Esophagus squamous epithelium (tissue), 5 donors: ENCODE measurements at regions not wholly inside any gene's neighbourhood (a gene's known extent, or its start where the extent isn't known, plus 50 kb on each side); places are given as distances from the start of the nearest gene placed in this dataset.
"Not testable (repeated sequence)": the region's sequence is repeated elsewhere in the genome, so short reads cannot be mapped to it uniquely, and the experiment has no call there.

Source experiments
- DNase-seq: peaks from one replicate; lab custom pipeline; 2025; lab: John Stamatoyannopoulos, UW
- H3K27ac ChIP-seq, 4 donors: fragments of 200-600 bp; sonication (generic); one replicate each; pipeline ENCODE4 v1.5.1; 2016 to 2019; ENCODE audit warnings: mild to moderate bottlenecking in 1 of 4
- H3K27me3 ChIP-seq, 4 donors: fragments of 200-600 bp; sonication (generic); 1 replicate in 3 of 4; 2 replicates in 1 of 4; pipeline versions ENCODE4 v1.5.1 to v1.6.0; 2017 to 2021; ENCODE audit warnings: antibody characterized with exemption in 1 of 4
- H3K36me3 ChIP-seq, 3 donors: fragments of 200-600 bp; sonication (generic); one replicate each; pipeline ENCODE4 v1.5.1; 2016 to 2019
- H3K4me1 ChIP-seq, 3 donors: fragments of 200-600 bp; sonication (generic); one replicate each; pipeline ENCODE4 v1.5.1; 2017 to 2019
- H3K4me3 ChIP-seq, 4 donors: fragments of 200-600 bp; sonication (generic); 1 replicate in 3 of 4; 2 replicates in 1 of 4; pipeline ENCODE4 v1.5.1; 2016 to 2019; ENCODE audit warnings: mild to moderate bottlenecking in 2 of 4, moderate library complexity in 1 of 4
- H3K9me3 ChIP-seq, 3 donors: fragments of 200-600 bp; sonication (generic); one replicate each; pipeline ENCODE4 v1.5.1; 2016 to 2019
- CTCF ChIP-seq, 6 experiments: fragments of 450-650 bp in 4 of 6; fragments of 200-600 bp in 2 of 6; sonication (generic) in 2 of 6; IDR thresholded peaks; one replicate each; pipeline ENCODE4 v1.5.1; 2016 to 2019; ENCODE audit warnings: antibody characterized with exemption in 6 of 6, mild to moderate bottlenecking in 4 of 6, moderate library complexity in 4 of 6
- POLR2A ChIP-seq, 4 donors: fragments of 450-650 bp; IDR thresholded peaks; one replicate each; pipeline ENCODE4 v1.6.1; 2017; ENCODE audit warnings: antibody characterized with exemption in 4 of 4, mild to moderate bottlenecking in 4 of 4, moderate library complexity in 3 of 4
- WGBS, 2 donors: methylation state at CpG; one replicate each; pipeline ENCODE4 v1.1.5; 2018; 5-methylcytosine and 5-hydroxymethylcytosine counted together
- intact Hi-C: fragments of 100-400 bp; cut with DNase I; formaldehyde crosslinking; loops from one replicate; pipeline ENCODE4 v1.15.0; 2022
- donor health status: DM: yes; HTN: yes; CAD: no.

- Histone ChIP-seq H3K36me3 (no peaks in the 10 kb centered on the region), H3K9me3 (no peaks in the 10 kb centered on the region), H3K27me3 (no peaks in the 10 kb centered on the region), H3K4me3 (no peak overlapping the region), H3K27ac (no peak overlapping the region), H3K4me1 (no peaks in the 10 kb centered on the region)
- WGBS, 2 donors, result 59 to 70% methylated on average over 4 of the region's 4 CpGs
- DNase-seq, result no peak
- intact Hi-C loops, result no loop called here
- TF ChIP-seq CTCF (IDR thresholded peaks at IDR 0.05), result no peak
- no peak for TF ChIP-seq POLR2A (IDR thresholded peaks at IDR 0.05)
Measured at GRCh38 chr1:121443001-121443540, 258.3 kb downstream of the SRGAP2C start.

GRCh38 chr1:121444096-121444495 is 259.3 kb downstream of the SRGAP2C start:
- Histone ChIP-seq H3K27me3 (no peaks in the 10 kb centered on the region), H3K4me3 (no peak overlapping the region), H3K9me3 (no peaks in the 10 kb centered on the region), H3K36me3 (no peaks in the 10 kb centered on the region), H3K27ac (no peak overlapping the region), H3K4me1 (no peaks in the 10 kb centered on the region)
- intact Hi-C loops, result no loop called here
- DNase-seq, result no peak
- no peak for TF ChIP-seq POLR2A (IDR thresholded peaks at IDR 0.05)
- no peak for TF ChIP-seq CTCF (IDR thresholded peaks at IDR 0.05)

- no peak for TF ChIP-seq CTCF (IDR thresholded peaks at IDR 0.05)
- TF ChIP-seq POLR2A (IDR thresholded peaks at IDR 0.05), result no peak
- no peak overlapping the region for H3K27ac ChIP-seq
- no peaks in the 10 kb centered on the region for H3K27me3 ChIP-seq
- H3K9me3 ChIP-seq, result no peaks in the 10 kb centered on the region
- no peak overlapping the region for H3K4me3 ChIP-seq
- intact Hi-C loops, result no loop called here
- H3K4me1 ChIP-seq, result no peaks in the 10 kb centered on the region
- no peaks in the 10 kb centered on the region for H3K36me3 ChIP-seq
- DNase-seq, result no peak
Measured at GRCh38 chr1:121445679-121446078, 260.9 kb downstream of the SRGAP2C start.

- H3K9me3 ChIP-seq, H3K4me3 ChIP-seq, H3K4me1 ChIP-seq, H3K36me3 ChIP-seq, H3K27ac ChIP-seq, intact Hi-C loops, H3K27me3 ChIP-seq, DNase-seq: not testable (repeated sequence)
- peak in 4 of 6 experiments; percentile 25 to 54 (median 44) for TF ChIP-seq CTCF (IDR thresholded peaks at IDR 0.05)
- 0 to 5% methylated on average over 1 of the region's 1 CpG for WGBS, 2 donors
Measured at GRCh38 chr1:121447280-121447923, 262.6 kb downstream of the SRGAP2C start.

- H3K27me3 ChIP-seq, DNase-seq, intact Hi-C loops, H3K9me3 ChIP-seq, H3K36me3 ChIP-seq, H3K4me3 ChIP-seq, H3K4me1 ChIP-seq, H3K27ac ChIP-seq: not testable (repeated sequence)
- 81 to 87% methylated on average over 3 of the region's 3 CpGs for WGBS, 2 donors
Measured at GRCh38 chr1:121448064-121448463, 263.3 kb downstream of the SRGAP2C start.

- Histone ChIP-seq H3K36me3 (no peaks in the 10 kb centered on the region), H3K9me3 (no peaks in the 10 kb centered on the region), H3K27me3 (no peaks in the 10 kb centered on the region), H3K4me3 (no peak overlapping the region), H3K27ac (no peak overlapping the region), H3K4me1 (no peaks in the 10 kb centered on the region)
- DNase-seq, result no peak
- WGBS, 2 donors, result 57 to 65% methylated on average over 2 of the region's 2 CpGs
- no peak for TF ChIP-seq CTCF (IDR thresholded peaks at IDR 0.05)
- no peak for TF ChIP-seq POLR2A (IDR thresholded peaks at IDR 0.05)
- intact Hi-C loops, result no loop called here
Measured at GRCh38 chr1:121448851-121449250, 264.1 kb downstream of the SRGAP2C start.
